ENCODE measurements at regions not wholly inside any gene's neighbourhood (a gene's known extent, or its start where the extent isn't known, plus 50 kb on each side); places are given as distances from the start of the nearest gene placed in this dataset.

DNA sequence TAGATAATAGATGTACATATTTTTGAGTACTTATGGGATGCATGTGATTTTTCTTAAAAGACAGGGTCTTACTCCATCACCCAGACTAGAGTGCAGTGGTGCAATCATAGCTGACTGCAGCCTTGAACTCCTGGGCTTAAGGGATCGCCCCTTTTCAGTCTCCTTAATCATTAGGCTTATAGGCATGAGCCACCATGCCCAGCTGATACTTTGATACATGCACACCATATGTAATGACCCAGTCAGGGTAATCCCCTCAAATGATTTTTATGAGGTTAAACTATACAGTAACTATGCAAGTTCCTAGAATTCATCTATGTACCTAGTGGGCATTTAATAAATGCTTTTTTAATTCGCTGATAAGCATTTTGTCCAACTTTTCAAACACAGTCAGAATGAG is 292.3 kb downstream of the DTWD2 start:
- FAIRE-seq: no peak

DNA sequence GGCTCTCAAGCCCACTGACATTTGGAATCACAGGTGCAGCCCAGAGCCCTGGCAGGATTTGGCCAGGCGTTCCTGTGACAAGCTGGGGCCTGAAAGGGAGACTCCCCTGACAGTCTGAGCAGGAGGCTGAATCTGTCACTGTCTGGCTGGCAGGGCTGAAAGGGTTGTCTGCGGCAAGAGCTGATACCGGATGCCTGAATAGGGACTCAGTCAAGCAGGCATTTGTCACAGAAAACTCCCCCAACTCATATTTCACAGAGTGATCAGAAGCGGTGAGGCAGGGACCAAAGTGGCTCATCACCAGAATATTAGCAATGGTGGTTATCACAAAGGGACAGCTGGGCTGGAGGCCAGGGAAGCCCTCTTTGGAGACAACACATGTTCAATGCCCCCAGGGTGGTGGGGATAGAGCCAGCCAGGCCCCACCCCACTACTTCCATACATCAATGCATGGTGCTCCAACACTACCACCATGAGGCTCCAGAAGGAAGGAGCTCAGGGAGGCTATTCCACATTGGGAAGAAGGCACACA is 295.5 kb downstream of the DTWD2 start:
- no peak for FAIRE-seq
- no peak for DNase-seq (ENCODE audit: extremely low spot score, insufficient read length, low read depth)

More for the DNA sequence above, 292.3 kb downstream of the DTWD2 start:
- no peak for DNase-seq (ENCODE audit: extremely low spot score, insufficient read length, low read depth)

DNA sequence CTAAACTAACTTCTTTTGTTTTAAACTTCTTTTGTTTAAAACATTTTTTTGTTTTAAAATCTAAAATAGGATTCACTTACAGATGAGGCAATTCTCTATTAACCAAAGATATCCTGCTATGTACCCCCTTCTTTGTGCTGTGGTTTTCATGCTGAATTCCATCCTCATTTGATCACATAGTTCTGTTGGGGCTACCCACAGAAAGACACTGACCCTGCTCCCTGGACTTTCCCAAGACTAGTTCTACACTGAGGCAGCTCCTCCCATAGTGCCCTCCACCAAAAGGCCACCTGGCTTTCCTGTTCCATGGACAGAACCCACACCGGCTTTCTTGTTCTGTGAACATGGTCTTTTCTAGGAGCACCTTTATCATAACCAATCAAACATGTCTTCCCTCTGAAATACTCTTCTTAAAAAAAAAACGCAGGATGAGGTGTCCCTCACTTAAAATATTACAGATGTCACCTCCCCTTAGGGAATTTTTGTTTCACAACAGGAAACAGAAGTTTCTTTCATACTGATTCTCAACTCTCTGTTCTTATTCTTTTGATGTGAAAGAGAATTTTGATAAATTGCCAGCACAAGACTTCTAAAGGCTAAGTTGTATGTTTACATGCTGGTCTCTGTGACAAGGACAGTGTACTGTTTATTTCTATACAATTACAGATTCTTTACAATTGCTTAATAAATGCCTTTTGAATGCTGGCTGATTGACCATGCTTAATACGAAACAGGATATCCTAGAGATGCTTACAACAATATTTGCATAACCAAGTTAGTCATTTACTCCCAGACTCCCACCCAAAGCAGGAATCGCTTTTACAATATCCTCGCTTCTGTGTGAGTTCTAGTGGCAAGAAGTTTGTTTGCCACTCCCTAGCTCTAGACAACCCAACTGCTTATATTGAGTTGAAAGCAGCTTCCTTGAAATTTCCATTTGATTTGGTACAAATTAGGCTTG is 300.4 kb downstream of the DTWD2 start:
- DNase-seq (ENCODE audit: extremely low spot score, insufficient read length, low read depth): no peak
- peak; percentile 67 for FAIRE-seq

DNA sequence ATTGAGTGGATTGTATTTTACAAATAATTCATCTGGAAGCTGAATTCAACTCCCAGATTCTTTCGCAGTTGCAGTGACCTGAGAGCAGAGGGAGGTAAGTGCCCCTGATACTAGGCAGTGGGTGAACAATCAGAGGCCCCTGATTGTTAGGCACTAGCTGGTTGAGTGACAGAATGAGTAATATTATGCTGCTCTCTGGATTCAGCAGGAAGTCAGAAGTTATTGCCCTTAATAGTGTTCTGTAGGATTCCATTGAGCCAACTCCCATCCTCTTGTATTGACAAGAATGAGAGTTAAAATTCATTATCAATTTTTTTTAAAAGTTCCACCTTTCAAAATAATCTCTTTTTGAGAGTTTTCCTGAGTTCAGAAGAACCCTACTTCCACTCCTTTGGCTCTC is 301.2 kb downstream of the DTWD2 start:
- FAIRE-seq (no peak), DNase-seq (ENCODE audit: extremely low spot score, insufficient read length, low read depth) (no peak)

DNA sequence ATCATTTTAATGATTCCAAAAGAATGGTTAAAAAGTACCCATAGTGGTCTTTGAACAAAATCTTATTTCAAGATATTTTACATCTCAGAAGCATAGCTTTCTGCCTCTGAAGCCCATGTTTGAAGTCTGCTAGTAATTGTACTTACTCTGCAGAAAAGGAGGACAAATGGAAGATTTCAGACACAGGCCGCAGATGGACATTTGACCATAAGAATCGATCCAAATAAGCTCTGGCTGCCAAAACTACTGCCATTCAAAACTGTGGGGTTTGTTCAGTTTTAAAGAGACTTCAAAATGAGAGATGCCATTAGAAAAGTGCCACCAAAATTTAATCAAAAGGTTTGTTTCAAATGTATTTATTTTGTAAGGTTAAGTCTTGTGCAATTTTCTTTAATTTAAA is 306.7 kb downstream of the DTWD2 start:
- FAIRE-seq (no peak), DNase-seq (ENCODE audit: extremely low spot score, insufficient read length, low read depth) (no peak)

DNA sequence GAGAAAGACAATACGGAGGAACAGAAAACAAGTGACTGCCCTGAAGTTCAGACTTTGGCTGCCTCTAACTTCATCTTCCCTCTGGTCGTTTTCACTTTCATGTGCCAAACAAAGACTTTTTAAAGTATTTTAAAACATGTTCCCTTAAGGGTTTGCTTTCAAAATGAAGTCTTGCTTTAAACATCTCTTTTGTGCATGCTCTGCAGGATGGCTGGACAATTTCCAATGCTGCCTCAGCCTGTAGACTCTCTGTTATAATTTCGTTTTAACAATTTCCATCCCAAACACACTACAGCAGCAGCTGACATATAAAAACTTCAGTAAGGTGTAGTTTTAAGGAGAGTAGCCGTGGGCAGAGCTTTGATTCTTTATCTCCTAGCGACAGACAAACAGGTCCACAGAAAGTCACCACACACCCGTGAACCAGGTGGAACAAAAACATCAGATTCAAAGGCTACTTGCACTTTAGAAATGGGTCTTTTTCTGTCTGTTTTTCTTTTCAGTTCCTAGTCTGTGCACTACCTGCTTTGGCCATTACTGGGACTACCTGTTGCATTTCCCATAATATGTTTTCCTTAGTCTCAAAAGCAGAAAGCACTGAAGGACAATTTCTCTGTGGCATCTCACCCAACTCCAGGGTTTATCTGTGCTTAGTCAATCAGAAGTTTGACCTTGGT is 308.9 kb downstream of the DTWD2 start:
- FAIRE-seq: no peak
- no peak for DNase-seq (ENCODE audit: extremely low spot score, insufficient read length, low read depth)

DNA sequence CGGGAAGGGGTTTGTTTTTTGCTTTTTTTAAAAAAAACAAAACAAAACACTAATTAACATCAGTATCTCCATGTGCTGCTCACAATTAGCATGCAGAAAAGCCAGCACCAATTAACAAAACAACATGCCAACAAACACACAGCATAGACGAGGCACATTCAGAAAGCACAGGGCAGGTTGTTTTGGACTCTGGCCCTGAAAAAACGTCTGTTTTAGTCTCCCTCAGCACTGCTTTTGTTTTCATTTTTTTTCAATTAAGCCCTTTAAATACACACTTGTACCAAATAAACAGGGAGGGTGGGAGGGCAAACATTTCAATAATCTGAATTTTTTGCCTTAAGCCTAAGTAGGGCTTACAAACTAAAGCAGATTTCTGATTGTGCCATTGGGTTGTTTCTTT is 309.6 kb downstream of the DTWD2 start:
- FAIRE-seq (no peak), DNase-seq (ENCODE audit: extremely low spot score, insufficient read length, low read depth) (no peak)

DNA sequence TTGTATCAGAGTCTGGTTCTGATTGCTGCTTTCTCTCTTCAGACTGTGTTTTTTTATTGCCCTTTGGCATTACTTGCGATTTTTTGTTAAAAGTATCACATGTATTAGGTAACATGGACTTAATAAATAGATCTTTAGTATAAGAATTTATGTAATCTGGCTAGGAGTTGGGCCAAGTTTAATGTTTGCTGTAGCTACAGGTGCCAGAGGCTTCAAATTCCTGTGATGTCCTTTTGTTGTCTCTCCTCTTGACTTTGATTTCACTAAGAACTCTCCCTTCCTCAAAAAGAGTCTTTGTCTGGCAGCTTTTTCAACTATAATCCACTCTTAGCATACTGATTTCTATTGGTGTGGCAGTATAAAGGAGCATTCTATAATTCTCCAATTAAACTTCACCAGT is 313.1 kb downstream of the DTWD2 start:
- DNase-seq (ENCODE audit: extremely low spot score, insufficient read length, low read depth): no peak
- FAIRE-seq: no peak

DNA sequence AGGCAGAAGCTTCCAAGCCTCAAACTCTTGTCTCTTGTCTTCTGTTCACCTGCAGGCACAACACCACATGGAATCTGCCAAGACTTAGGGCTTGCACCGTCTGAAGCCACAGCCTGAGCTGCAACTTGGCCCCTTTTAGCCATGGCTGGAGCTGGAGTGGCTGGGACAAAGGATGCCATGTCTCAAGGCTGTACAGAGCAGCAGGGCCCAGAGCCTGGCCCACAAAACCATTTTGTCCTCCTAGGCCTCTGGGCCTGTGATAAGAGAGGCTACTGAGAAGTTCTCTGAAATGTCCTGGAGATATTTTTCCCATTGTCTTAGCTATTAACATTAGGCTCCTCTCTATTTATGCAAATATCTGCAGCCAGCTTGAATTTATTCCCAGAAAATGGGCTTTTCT is 330.8 kb downstream of the DTWD2 start:
- FAIRE-seq (no peak), DNase-seq (ENCODE audit: extremely low spot score, insufficient read length, low read depth) (no peak)

DNA sequence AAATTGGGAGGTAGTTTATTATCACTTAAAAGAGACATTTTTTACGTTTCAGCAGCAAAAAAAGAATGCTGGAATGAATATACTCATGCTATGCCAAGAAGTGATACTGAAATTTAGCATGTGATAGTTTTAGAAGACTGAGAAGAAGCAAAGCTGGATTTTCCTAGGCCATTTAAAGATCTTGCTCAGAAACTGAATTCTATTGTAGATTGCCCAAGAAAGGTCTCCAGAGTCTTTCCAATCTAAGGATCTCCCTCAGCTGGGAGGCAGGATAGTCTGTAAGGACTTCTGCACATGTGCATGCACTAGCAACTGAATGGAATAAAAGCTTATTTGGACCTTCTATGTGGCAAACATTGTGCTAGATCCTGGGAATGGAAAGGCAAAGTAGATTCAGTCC is 334.5 kb downstream of the DTWD2 start:
- no peak for FAIRE-seq
- no peak for DNase-seq (ENCODE audit: extremely low spot score, insufficient read length, low read depth)

DNA sequence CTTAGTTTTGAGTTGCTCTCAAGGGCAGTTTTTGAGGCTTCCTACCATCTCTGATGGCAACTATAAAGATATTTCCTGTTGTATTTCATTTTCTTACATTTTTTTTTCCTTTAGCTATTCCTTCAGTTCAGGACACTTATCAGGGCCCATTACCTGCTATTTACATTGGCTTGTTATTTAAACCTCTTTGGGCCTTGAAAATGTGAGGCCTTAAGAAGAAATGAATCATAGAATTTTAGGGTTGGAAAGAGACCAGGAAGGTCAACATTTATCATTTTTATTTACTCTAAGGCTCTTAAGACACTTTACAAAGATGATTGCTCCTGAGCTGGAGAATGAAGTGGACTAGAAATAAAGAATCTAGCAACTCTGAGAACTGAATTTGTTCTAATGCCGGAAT is 335.2 kb downstream of the DTWD2 start:
- FAIRE-seq (no peak), DNase-seq (ENCODE audit: extremely low spot score, insufficient read length, low read depth) (no peak)

DNA sequence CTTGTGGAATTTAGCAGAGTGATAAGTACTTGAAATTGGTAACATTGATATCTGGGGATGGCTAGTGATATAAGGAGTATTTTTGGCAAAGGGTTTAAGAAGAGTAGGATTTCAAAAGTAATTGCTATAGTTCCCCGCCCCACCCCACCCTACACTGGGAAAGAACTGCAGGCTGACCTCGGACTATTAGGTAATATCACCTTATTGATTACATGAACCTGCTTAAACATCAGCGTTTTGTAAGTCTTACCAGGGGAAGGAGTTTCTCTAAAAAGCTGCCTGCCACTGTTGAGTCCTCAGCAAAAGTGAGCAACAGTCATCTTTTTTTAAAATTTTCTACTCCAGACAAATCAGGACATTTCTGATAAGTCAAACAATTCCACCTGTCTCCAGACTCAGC is 337.3 kb downstream of the DTWD2 start:
- FAIRE-seq: no peak

DNA sequence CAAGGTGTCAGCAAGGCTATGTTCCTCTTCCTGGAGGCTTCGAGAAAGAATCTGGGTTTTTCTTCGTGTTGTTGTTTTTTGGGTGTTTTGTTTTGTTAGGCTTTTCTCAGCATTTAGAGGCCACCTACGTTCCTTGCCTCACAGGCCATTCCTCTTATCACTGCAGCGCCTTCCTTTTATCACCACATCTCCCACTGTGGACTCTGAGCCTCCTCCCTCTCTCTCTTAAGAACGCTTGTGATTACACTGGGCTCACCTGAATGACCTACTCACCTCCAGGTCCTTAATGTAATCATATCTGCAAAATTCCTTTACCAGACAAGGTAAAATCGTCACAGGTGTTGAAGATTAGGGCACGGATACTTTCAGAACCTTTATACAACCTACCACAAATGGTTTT is 340.8 kb downstream of the DTWD2 start:
- DNase-seq (ENCODE audit: extremely low spot score, insufficient read length, low read depth): no peak
- no peak for FAIRE-seq

More for the DNA sequence above, 337.3 kb downstream of the DTWD2 start:
- no peak for DNase-seq (ENCODE audit: extremely low spot score, insufficient read length, low read depth)

DNA sequence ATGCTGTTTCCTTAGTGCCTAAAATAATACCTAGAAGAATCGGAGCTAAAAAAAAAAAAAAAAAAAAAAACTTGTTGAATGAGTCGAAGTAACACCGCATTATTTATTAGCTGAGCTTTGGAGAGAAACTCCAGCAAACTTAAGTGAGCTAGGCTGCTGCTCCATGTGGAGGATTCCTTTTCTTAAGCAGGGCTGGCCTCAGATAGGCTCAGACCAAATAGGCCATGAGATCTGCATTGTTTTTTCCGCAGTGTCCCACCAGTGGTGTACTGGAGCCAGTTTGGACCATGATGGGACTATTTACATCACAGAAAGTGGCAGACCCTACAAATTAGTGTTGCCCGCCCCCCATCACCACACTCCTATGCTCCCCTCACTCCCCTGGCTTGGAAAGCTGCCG is 341.4 kb downstream of the DTWD2 start:
- FAIRE-seq (no peak), DNase-seq (ENCODE audit: extremely low spot score, insufficient read length, low read depth) (no peak)

DNA sequence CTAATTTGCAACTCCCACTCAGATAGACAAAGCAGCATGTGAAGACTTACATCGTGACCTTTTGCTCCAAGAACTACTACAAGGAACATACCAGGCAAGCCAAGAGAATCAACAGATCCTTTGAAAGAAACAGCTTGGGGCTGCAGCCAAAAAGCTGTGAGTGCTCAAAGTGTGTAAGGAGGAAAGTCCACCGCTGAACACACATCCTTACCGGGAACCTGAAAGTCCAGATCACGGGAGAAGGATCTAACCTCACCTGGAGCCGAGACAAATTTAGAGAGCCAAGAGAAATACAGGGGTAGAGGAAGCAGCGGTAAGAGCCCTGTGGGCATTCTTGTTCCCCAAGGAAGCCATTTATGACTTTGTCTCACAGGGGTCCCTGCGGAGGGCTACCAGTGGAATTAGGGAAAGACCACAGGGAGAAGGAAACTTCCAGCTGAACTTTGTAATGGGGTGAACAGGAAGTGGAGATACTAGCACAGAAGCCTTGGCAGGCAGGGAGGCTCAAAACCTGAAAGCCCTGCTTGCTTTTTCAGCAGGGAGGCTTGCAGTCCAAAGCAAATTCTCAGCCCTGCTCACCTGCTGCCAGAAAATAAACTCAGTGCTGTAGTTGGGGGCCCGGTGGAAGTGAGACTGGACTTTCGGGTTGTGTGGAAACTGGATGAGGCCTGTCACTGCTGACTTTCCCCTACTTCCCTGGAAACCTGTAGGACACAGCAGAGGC is 350.2 kb downstream of the DTWD2 start:
- no peak for FAIRE-seq
- DNase-seq (ENCODE audit: extremely low spot score, insufficient read length, low read depth): no peak

DNA sequence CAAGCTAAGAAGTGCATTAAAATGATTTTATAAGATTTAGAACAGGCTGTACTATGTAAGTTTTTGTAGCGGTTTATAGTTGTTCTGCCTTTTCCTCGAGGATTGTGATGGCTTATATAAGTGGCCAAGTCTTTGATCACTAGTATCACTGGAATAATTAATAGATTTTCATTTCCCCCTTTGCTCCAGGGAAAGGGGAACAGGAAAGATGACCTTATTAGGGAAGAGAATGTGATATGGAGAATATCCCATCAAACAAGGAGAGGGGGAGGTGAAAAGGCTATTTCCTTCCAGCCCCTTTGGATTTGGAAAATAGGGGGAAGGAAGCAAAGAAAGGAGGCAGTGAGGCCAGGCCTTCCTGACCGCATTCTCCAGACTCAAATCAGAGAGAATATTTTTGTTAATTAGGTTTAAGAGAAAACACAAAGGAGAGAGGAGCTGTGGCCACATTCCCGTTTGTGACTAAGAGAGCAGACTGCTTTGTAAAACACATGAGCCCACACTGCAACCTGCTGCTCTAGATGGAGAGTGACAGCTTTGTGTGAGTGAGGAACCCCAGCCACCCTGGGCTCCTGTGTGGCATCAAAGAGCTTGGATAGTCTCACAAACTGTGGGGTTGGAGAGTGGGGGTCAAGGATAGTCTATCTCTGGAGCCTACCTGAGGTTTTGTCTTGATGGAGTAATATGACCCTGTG is 359.5 kb downstream of the DTWD2 start:
- no peak for DNase-seq (ENCODE audit: extremely low spot score, insufficient read length, low read depth)
- no peak for FAIRE-seq

DNA sequence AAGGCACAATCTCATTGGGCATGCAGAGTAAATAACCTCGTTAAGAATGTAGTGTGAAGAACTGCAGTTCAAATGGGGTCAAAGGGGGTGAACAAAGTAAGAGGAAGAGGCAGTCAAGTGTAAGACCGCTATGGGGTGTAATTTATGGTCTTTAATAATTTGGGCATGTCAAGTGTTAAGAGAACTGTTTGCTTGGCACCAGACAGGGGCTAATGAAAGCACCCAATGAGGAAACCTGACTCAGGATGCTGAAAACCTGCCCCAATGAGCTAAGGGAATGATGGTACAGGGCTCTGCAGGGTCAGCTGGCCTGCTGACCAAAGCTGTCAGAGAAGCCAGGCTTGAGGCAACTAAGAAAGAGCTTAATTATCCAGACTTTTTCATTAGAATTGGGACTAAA is 368.1 kb downstream of the DTWD2 start:
- DNase-seq (ENCODE audit: extremely low spot score, insufficient read length, low read depth) (no peak), FAIRE-seq (no peak)

DNA sequence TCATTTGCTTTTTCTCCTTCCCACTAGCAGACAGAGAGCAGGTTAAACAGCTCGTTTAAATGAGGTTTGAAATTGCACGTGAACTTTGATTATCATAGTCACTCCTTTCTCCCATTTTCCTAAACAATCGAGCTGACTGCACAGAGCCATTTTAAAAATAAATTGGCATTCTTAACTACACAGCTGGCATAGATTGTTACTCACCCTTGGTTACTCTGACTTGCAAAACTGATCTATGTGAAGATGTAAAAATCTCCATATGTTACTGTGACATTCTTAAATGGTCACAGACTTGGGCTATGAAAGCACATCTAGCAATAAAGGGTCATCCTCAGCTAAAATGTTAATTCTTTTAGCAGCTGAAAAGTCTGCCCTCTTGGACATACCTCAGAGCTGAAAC is 368.5 kb downstream of the DTWD2 start:
- DNase-seq (ENCODE audit: extremely low spot score, insufficient read length, low read depth) (no peak), FAIRE-seq (no peak)

DNA sequence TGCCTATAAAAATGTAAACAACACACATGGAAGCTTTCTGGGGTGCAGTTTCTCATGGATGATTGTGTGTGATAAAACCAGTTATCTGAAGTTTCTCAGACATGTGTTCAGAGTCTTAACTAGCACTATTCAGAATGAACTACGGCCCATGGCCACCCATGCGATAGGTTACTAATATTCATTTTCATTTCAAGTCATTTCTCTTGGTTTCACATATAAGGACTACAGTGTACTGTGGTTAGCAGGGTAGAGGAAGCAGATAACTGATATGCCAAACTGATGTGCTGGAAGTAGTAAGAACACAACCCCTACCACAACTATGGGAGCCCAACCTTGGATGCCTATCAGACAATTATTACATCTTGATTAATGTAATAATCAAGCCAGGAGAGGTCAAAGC is 372.1 kb downstream of the DTWD2 start:
- no peak for FAIRE-seq

More for the DNA sequence above, 372.1 kb downstream of the DTWD2 start:
- no peak for DNase-seq (ENCODE audit: extremely low spot score, insufficient read length, low read depth)

Data from GM18507 (cell line).